Psoas muscle (tissue), 7 donors: ENCODE measurements at regions not wholly inside any gene's neighbourhood (a gene's known extent, or its start where the extent isn't known, plus 50 kb on each side); places are given as distances from the start of the nearest gene placed in this dataset.

ENCODE experiments used
- ATAC-seq, 4 donors: fragments of 200-7000 bp; cut with Tn5 transposase; one replicate each; pipeline ENCODE4 v1.9.1; 2020; ENCODE audit warnings: moderate library complexity in 3 of 4, mild to moderate bottlenecking in 2 of 4
- DNase-seq, 2 donors: peaks; one replicate each; pipeline ENCODE4 v3.0.0-alpha.2; 2020
- H3K27ac ChIP-seq: fragments of 200-600 bp; one replicate; pipeline ENCODE4 v1.8.0; 2022
- H3K27me3 ChIP-seq, 3 donors: fragments of 200-600 bp in 1 of 3; one replicate each; pipeline versions ENCODE4 v1.6.1 to v1.8.0; 2013 to 2022; ENCODE audit warnings: low read length in 2 of 3, mild to moderate bottlenecking in 2 of 3, moderate library complexity in 1 of 3; ENCODE audit not compliant: insufficient read depth in 3 of 3
- H3K36me3 ChIP-seq, 2 donors: fragments of 200-600 bp in 1 of 2; one replicate each; pipeline versions ENCODE4 v1.6.1 to v1.8.0; 2013 to 2022; ENCODE audit warnings: low read depth in 1 of 2, mild to moderate bottlenecking in 1 of 2, moderate library complexity in 1 of 2; ENCODE audit not compliant: insufficient read depth in 1 of 2
- H3K4me1 ChIP-seq: fragments of 200-600 bp; one replicate; pipeline ENCODE4 v1.8.0; 2022
- H3K4me3 ChIP-seq: fragments of 200-600 bp; one replicate; pipeline ENCODE4 v1.8.0; 2022; ENCODE audit warnings: mild to moderate bottlenecking
- H3K9me3 ChIP-seq: fragments of 200-600 bp; one replicate; pipeline ENCODE4 v1.8.0; 2022
- WGBS, 3 donors: extraction: QIAGEN DNeasy Blood & Tissue Kit; methylation state at CpG; one replicate each; pipeline versions ENCODE4 v1.1.6 to v1.1.7; 2013; 5-methylcytosine and 5-hydroxymethylcytosine counted together
- intact Hi-C, 2 donors: fragments of 100-400 bp; cut with DNase I; formaldehyde crosslinking; loops; one replicate each; pipeline versions ENCODE4 v1.11.0 to v1.14.2; 2022
- TF ChIP-seq, protein P1 (sequence below): fragments of 200-600 bp; IDR thresholded peaks from one replicate; pipeline ENCODE4 v1.8.0; 2022; ENCODE audit warnings: antibody characterized with exemption
- donor health status: healthy with polysubstance abuse.
- donor health status: DM: no; HTN: no; CAD: no; lungs with moderate emphysema.
- donor health status: Bipolar disorder and iron deficiency.
- donor health status: healthy.
- donor health status: DM: yes; HTN: yes; CAD: no.
- donor health status: DM: no; HTN: no; CAD: no.
- donor health status: DM: yes; HTN: yes; CAD: no.

DNA sequence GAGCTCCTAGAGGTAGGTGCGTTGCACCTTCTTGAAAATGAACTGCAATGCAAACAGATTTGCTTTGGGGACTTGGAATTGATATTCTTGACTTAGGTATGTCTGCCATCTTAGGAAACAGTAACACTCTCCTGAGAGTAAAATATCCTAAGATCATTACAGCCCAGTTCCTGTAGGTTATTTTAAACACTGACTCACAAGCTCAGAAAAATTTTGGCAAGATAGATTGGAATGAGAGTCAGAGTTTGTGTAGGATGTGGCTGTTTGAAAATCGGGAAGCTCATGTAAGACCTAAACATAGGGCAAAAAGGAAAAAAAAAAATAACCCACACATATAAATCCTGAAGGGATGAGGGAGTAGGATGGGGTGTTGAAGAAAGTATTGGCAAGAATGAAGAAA, 377.0 kb upstream of the LRRC4C start:
- Histone ChIP-seq H3K27me3 (no peaks in the 10 kb centered on the region), H3K4me1 (no peaks in the 10 kb centered on the region), H3K27ac (no peak overlapping the region), H3K36me3 (no peaks in the 10 kb centered on the region), H3K9me3 (no peaks in the 10 kb centered on the region), H3K4me3 (no peak overlapping the region)
- WGBS, 3 donors = 62 to 81% (median 75%) methylated on average over 2 of the region's 2 CpGs
- intact Hi-C loops = no loop called here
- TF ChIP-seq, protein P1, sequence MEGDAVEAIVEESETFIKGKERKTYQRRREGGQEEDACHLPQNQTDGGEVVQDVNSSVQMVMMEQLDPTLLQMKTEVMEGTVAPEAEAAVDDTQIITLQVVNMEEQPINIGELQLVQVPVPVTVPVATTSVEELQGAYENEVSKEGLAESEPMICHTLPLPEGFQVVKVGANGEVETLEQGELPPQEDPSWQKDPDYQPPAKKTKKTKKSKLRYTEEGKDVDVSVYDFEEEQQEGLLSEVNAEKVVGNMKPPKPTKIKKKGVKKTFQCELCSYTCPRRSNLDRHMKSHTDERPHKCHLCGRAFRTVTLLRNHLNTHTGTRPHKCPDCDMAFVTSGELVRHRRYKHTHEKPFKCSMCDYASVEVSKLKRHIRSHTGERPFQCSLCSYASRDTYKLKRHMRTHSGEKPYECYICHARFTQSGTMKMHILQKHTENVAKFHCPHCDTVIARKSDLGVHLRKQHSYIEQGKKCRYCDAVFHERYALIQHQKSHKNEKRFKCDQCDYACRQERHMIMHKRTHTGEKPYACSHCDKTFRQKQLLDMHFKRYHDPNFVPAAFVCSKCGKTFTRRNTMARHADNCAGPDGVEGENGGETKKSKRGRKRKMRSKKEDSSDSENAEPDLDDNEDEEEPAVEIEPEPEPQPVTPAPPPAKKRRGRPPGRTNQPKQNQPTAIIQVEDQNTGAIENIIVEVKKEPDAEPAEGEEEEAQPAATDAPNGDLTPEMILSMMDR = no peak
- ATAC-seq (no peak), DNase-seq (no peak)

DNA sequence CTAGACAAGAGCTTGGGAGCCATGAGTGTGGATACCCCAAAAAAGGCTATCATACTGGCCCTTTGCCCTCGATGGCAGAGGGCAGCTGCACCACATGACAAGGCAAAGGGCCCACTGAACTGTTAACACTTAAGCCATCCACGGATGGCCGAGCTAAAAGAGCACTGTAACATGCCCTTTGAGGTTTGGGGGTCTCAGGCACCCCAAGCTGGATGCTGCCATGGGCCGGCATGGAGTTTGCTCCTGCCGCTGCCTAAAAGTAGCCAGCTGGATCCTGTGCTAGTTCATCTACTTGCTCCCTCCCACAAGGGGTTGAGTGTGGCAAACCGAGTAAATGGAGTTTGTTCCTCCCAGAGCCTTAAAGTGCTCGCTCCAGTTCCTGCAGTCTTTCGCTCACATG, 383.2 kb upstream of the LRRC4C start:
- Histone ChIP-seq H3K4me3 (no peak overlapping the region), H3K27me3 (no peaks in the 10 kb centered on the region), H3K36me3 (no peaks in the 10 kb centered on the region), H3K4me1 (no peaks in the 10 kb centered on the region), H3K9me3 (no peaks in the 10 kb centered on the region), H3K27ac (no peak overlapping the region)
- intact Hi-C loops = no loop called here
- DNase-seq (no peak), ATAC-seq (no peak)
- 69 to 89% (median 72%) methylated on average over 8 of the region's 8 CpGs for WGBS, 3 donors
- TF ChIP-seq, protein P1 = no peak

DNA sequence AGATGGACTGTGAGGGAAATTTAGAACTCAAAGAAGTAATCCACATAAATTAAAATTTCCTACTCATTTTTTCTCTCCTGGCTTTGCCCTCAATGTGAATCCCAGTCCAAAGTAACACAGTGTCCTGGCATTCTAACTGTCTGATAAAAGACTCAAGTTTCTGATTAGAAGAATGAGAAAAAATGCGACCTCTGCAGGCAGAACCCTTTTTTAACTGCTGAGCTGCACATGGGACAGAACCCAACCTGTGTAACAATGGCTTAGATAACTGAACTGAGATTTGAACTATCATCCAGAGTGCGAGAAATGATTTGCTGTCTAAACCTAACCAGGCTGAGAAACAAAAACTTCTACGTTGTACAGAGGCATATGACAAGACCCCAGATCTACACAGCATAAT, 385.6 kb upstream of the LRRC4C start:
- no peak for ATAC-seq
- WGBS, 3 donors = 60 to 65% (median 65%) methylated on average over 3 of the region's 3 CpGs

DNA sequence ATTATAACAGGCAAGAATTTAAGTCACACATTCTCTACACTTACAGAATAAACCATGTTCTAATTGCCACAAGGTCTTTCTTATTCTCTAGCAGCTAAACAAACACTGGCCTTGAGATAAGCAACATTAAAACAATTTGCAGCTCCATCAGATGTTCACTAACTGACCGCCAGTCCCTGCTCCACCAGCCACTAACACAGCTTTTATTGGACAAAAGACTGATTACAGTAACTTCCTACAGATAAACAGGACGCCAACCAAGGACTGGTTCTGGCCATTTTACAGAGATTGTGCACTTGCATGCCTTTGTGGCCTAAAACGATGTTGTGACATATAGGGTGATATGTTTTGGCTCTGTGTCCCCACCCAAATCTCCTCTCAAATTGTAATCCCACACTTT, 388.9 kb upstream of the LRRC4C start:
- Histone ChIP-seq H3K4me1 (no peaks in the 10 kb centered on the region), H3K27ac (no peak overlapping the region), H3K4me3 (no peak overlapping the region), H3K27me3 (no peaks in the 10 kb centered on the region), H3K9me3 (no peaks in the 10 kb centered on the region), H3K36me3 (no peaks in the 10 kb centered on the region)
- TF ChIP-seq, protein P1 = no peak
- intact Hi-C loops = no loop called here
- no peak for DNase-seq
- ATAC-seq = no peak
- WGBS, 3 donors = 56 to 69% (median 67%) methylated on average over 3 of the region's 3 CpGs

More for the DNA sequence above, 385.6 kb upstream of the LRRC4C start:
- intact Hi-C loops = no loop called here
- Histone ChIP-seq H3K4me1 (no peaks in the 10 kb centered on the region), H3K27ac (no peak overlapping the region), H3K36me3 (no peaks in the 10 kb centered on the region), H3K27me3 (no peaks in the 10 kb centered on the region), H3K9me3 (no peaks in the 10 kb centered on the region), H3K4me3 (no peak overlapping the region)
- DNase-seq = no peak
- TF ChIP-seq, protein P1 = no peak

DNA sequence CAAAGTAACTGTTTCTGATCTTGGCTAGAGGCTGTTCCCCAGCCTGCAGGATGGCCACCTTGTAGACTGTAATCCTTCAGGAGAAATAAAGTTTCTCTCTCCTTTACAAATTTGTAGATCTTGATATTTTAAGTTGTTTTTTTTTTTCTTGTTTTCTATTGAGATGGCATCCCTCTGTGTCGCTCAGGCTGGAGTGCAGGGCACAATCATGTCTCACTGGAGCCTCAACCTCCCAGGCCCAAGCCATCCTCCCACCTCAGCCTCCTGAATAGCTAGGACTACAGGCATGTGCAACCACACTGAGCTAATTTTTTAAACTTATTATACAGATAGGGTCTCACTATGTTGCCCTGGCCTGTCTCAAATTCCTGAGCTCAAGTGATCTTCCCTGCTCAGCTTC, 389.8 kb upstream of the LRRC4C start:
- intact Hi-C loops = no loop called here
- DNase-seq = no peak
- Histone ChIP-seq H3K4me3 (no peak overlapping the region), H3K27ac (no peak overlapping the region), H3K36me3 (no peaks in the 10 kb centered on the region), H3K9me3 (no peaks in the 10 kb centered on the region), H3K27me3 (no peaks in the 10 kb centered on the region), H3K4me1 (no peaks in the 10 kb centered on the region)
- WGBS, 3 donors = 76 to 100% (median 87%) methylated on average over 1 of the region's 1 CpG
- TF ChIP-seq, protein P1 = no peak
- ATAC-seq = no peak
